ENCODE measurements at regions not wholly inside any gene's neighbourhood (a gene's known extent, or its start where the extent isn't known, plus 50 kb on each side); places are given as distances from the start of the nearest gene placed in this dataset.

- no peak overlapping the region for H3K4me3 ChIP-seq (ENCODE audit: low read depth, low read length)
- TF ChIP-seq MAX (IDR thresholded peaks at IDR 0.05; ENCODE audit: low read depth, low read length) (no peak), CTCF (IDR thresholded peaks at IDR 0.05; ENCODE audit: low read depth, low read length) (no peak), MYC (IDR thresholded peaks at IDR 0.05; ENCODE audit: low read depth, low read length) (no peak)
- no peak for DNase-seq (ENCODE audit: low read depth)
Observed at GRCh38 chr10:85187047-85187446, 858.7 kb downstream of the CCSER2 start.

GRCh38 chr10:85188770-85189484, 860.5 kb downstream of the CCSER2 start:
- TF ChIP-seq POLR2A (IDR thresholded peaks at IDR 0.05; ENCODE audit: extremely low read depth, insufficient read length) = no peak
- DNase-seq (ENCODE audit: low read depth) = no peak
- no peak overlapping the region for H3K4me3 ChIP-seq (ENCODE audit: low read depth, low read length)

- DNase-seq (ENCODE audit: low read depth) = no peak
- H3K4me3 ChIP-seq (ENCODE audit: low read depth, low read length) = no peak overlapping the region
- no peak for TF ChIP-seq MAX (IDR thresholded peaks at IDR 0.05; ENCODE audit: low read depth, low read length)
- no peak for TF ChIP-seq CTCF (IDR thresholded peaks at IDR 0.05; ENCODE audit: low read depth, low read length)
- no peak for TF ChIP-seq MYC (IDR thresholded peaks at IDR 0.05; ENCODE audit: low read depth, low read length)
- TF ChIP-seq POLR2A (IDR thresholded peaks at IDR 0.05; ENCODE audit: extremely low read depth, insufficient read length) = no peak
Observed at GRCh38 chr10:85193796-85194195, 865.4 kb downstream of the CCSER2 start.

- TF ChIP-seq POLR2A (IDR thresholded peaks at IDR 0.05; ENCODE audit: extremely low read depth, insufficient read length) (no peak), CTCF (IDR thresholded peaks at IDR 0.05; ENCODE audit: low read depth, low read length) (no peak), MYC (IDR thresholded peaks at IDR 0.05; ENCODE audit: low read depth, low read length) (no peak), MAX (IDR thresholded peaks at IDR 0.05; ENCODE audit: low read depth, low read length) (no peak)
- DNase-seq (ENCODE audit: low read depth) = no peak
- H3K4me3 ChIP-seq (ENCODE audit: low read depth, low read length) = no peak overlapping the region
Observed at GRCh38 chr10:85194706-85195105, 866.3 kb downstream of the CCSER2 start.

- no peak for DNase-seq (ENCODE audit: low read depth)
- TF ChIP-seq MYC (IDR thresholded peaks at IDR 0.05; ENCODE audit: low read depth, low read length) = no peak
- no peak for TF ChIP-seq MAX (IDR thresholded peaks at IDR 0.05; ENCODE audit: low read depth, low read length)
- no peak for TF ChIP-seq CTCF (IDR thresholded peaks at IDR 0.05; ENCODE audit: low read depth, low read length)
- TF ChIP-seq POLR2A (IDR thresholded peaks at IDR 0.05; ENCODE audit: extremely low read depth, insufficient read length) = no peak
- H3K4me3 ChIP-seq (ENCODE audit: low read depth, low read length) = no peak overlapping the region
Observed at GRCh38 chr10:85195596-85195995, 867.2 kb downstream of the CCSER2 start.

- no peak overlapping the region for H3K4me3 ChIP-seq (ENCODE audit: low read depth, low read length)
- TF ChIP-seq MYC (IDR thresholded peaks at IDR 0.05; ENCODE audit: low read depth, low read length) (no peak), POLR2A (IDR thresholded peaks at IDR 0.05; ENCODE audit: extremely low read depth, insufficient read length) (no peak)
Observed at GRCh38 chr10:85204814-85205213, 876.4 kb downstream of the CCSER2 start.

DNA sequence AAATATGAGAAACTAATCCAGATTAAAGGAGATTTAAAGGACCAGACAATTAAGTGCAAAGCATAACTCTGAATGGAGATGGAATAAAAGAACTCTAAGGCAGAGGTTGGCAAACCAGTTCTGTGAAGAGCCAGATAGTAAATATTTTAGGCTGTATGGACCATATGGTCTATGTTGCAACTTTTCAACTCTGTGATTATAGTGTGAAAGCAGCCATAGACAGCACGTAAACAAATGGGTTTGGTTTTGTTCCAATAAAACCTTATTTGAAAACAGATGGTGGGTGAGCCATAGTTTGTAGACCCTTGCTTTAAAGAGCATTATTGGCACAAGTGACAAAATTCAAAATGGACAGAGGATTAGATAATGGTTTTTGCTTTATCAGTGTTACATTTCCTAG, 884.1 kb downstream of the CCSER2 start:
- no peak for TF ChIP-seq CTCF (IDR thresholded peaks at IDR 0.05; ENCODE audit: low read depth, low read length)
- no peak for TF ChIP-seq MYC (IDR thresholded peaks at IDR 0.05; ENCODE audit: low read depth, low read length)
- TF ChIP-seq MAX (IDR thresholded peaks at IDR 0.05; ENCODE audit: low read depth, low read length) = no peak
- TF ChIP-seq POLR2A (IDR thresholded peaks at IDR 0.05; ENCODE audit: extremely low read depth, insufficient read length) = no peak
- DNase-seq (ENCODE audit: low read depth) = no peak
- H3K4me3 ChIP-seq (ENCODE audit: low read depth, low read length) = no peak overlapping the region

More at GRCh38 chr10:85204814-85205213, 876.4 kb downstream of the CCSER2 start:
- no peak for DNase-seq (ENCODE audit: low read depth)
